ENCODE measurements at regions not wholly inside any gene's neighbourhood (a gene's known extent, or its start where the extent isn't known, plus 50 kb on each side); places are given as distances from the start of the nearest gene placed in this dataset.
"Not testable (repeated sequence)": the region's sequence is repeated elsewhere in the genome, so short reads cannot be mapped to it uniquely, and the experiment has no call there.

DNA sequence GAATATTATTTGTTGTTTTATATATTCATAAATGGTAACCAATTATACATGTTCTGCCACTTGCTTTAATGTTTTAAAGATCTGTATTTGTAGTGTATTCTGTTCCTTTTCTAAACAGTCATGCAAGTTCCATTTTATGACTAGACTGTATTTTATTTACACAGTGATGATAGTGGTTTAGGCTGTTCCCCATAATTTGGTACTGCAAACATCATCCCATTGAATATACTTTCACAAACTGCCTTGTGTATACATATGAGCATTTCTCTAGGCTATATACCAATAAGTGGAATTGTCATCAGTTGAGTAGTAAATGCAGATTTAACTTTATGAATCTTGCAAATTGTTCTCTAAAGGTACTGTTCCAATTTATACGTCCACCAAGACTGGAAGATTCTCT is 738.0 kb downstream of the EPHA7 start:
- H3K4me3 ChIP-seq, result no peak overlapping the region
- DNase-seq, result no peak
- no peaks in the 10 kb centered on the region for H3K36me3 ChIP-seq
- H3K27ac ChIP-seq, result no peak overlapping the region
- no peaks in the 10 kb centered on the region for H3K4me1 ChIP-seq
- no peaks in the 10 kb centered on the region for H3K9me3 ChIP-seq (replicated peaks)
- no peaks in the 10 kb centered on the region for H3K27me3 ChIP-seq

DNA sequence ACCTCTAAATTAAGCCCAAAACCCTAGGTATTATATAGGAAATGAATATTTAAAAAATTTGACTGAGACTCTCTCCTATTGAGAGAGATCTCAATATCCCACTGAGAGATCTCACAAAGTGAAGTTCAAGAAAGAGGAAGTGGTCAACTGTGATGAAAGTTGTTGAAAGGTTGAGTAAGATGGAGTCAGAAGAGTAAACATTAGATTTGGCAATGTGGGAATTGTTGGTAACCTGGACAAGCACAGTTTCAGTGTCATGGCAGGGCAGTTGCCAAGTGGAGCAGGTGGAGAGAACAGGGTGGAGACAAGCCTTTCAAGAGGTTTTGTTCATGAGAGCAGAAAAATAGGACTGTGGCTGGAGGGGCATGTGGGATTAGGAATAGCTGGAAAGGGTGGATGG is 747.9 kb downstream of the EPHA7 start:
- H3K27me3 ChIP-seq; H3K4me1 ChIP-seq; DNase-seq; H3K4me3 ChIP-seq; H3K36me3 ChIP-seq; H3K9me3 ChIP-seq (replicated peaks); H3K27ac ChIP-seq: not testable (repeated sequence)

DNA sequence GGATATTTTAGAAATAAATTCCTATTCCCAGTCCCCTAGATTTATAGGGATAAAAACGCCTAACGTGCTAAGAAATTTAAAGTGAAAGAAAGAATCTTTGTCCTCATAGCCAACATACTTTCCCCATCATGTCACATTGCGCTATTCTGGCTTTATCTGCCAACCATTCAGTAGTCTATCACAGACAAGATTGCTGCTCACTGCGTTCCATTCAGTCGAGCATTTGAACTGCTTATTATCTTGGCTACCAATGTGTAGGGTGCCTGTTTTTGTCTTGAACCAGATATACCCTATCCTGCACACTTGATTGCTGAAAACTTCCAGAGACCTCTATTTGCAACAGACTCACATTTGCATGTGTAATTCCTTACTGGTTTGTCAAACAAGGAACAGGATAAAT is 751.5 kb downstream of the EPHA7 start:
- no peak for DNase-seq
- H3K9me3 ChIP-seq (replicated peaks), result no peaks in the 10 kb centered on the region; the same call in 1 of the 2 replicates
- H3K4me1 ChIP-seq, result no peaks in the 10 kb centered on the region
- H3K36me3 ChIP-seq, result no peaks in the 10 kb centered on the region
- H3K27ac ChIP-seq, result no peak overlapping the region
- no peaks in the 10 kb centered on the region for H3K27me3 ChIP-seq
- H3K4me3 ChIP-seq, result no peak overlapping the region

DNA sequence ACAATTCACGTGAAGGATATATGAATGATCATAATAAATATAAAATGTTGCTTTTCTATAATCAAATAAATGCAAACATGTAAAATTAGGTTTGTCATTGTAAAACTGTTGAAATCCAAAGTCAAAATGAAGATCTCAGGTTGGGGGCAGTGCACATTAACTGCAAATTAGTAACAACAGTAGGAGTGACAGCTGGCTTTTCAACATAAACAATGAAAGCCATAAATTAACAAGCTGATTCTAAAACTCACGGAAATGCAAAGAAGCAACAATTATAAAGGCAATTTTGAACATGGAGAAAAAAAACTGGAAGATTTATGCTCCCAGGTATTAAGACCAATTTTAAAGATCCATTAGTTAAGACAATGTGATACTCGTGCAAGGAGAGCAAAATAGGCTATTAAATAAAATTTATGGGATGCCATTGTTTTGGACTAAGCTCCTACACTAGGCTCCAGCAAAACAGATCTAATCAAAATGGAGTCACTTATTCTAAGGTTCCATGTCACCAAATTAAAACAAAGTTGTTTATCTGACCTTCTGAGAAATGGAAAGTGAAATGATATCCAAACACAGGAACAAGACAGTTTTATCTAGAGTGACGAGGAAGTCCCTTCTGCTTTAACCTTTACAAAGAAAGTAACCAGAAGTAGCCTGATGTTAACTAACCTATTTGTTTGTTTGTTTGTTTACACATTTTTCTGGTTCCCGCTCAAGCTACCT is 770.8 kb downstream of the EPHA7 start:
- H3K4me1 ChIP-seq, result no peaks in the 10 kb centered on the region
- DNase-seq, result no peak
- no peak overlapping the region for H3K4me3 ChIP-seq
- H3K27me3 ChIP-seq, result no peaks in the 10 kb centered on the region
- H3K27ac ChIP-seq, result no peak overlapping the region
- H3K36me3 ChIP-seq, result no peaks in the 10 kb centered on the region
- H3K9me3 ChIP-seq (replicated peaks), result no peaks in the 10 kb centered on the region

DNA sequence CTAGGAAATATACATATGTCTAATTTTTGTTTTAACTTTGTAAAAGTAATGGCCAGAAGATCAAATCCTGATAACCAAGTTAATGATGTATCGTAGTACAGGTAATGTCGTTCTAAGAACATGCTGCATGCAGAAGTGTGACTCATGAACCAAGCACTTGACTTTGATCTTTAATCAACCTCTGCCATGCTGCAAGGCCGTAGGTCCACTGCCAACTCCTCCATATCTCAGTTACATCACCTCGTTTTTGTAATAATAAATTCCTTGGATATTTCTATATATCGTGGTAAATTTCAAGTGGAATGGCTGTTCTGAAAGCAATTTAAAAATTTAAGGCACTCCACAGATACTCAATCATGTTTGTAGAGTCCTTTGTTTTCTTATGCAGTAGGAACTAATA is 771.7 kb downstream of the EPHA7 start:
- no peaks in the 10 kb centered on the region for H3K27me3 ChIP-seq
- no peak for DNase-seq

DNA sequence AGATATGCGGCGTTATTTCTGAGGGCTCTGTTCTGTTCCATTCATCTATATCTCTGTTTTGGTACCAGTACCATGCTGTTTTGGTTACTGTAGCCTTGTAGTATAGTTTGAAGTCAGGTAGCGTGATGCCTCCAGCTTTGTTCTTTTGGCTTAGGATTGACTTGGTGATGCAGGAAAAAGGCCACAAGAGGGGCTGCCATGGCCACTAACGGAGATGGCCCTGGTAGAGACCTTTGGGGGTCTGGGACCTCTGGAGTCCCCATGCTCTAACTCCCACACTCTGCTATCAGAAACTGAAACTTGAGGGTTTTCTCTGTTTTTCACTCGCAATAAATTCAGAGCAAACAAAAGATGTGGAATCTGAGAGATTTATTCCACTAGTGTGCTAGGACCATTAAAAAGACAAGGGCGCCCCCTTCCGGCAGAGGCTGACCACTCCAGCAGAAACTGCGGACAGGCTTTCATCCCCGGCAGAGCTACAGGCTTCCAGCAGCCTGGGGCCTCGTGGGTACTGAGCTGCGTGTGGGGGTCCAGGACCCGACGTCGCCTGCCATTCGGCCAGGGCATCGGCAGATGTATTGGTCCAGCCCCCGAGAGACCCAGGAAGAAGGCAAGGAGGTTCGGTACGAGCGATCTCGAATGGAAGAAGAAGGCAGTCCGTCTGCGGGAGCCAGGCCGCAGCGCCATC is 775.1 kb downstream of the EPHA7 start:
- H3K27me3 ChIP-seq; H3K9me3 ChIP-seq (replicated peaks); H3K27ac ChIP-seq; H3K4me1 ChIP-seq; H3K36me3 ChIP-seq; H3K4me3 ChIP-seq: not testable (repeated sequence)
- DNase-seq, result peak; percentile 33 to 45

More for the DNA sequence above, 771.7 kb downstream of the EPHA7 start:
- Histone ChIP-seq H3K4me3 (no peak overlapping the region), H3K36me3 (no peaks in the 10 kb centered on the region), H3K4me1 (no peaks in the 10 kb centered on the region), H3K27ac (no peak overlapping the region), H3K9me3 (replicated peaks) (no peaks in the 10 kb centered on the region)

DNA sequence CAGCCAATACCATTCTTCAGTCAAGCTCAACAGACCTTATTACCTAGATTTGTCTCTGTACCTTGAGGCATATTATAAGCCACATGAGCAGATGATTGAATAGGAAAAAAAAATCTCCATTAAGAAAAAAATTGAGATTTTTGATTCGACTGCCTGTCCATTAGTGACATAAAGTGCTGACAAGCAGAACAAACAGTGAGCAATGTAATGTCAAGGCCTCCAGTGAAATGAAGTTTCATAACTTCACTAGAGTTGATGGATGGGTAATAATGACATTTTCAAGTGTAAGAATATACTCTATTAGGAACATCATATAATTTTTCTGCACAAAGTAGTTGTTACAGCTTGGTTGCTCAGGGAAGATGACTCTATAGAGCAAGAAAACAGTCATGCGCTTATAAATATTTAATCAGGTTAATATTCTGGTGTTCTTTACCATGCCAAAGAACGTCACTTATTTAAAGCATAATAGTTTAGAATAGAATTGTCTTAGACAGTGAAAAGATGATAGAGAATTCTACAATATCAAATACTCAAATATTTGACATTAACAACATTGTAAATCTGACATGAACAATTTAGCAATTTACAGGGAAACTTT is 783.7 kb downstream of the EPHA7 start:
- Histone ChIP-seq H3K9me3 (replicated peaks) (no peaks in the 10 kb centered on the region), H3K36me3 (no peaks in the 10 kb centered on the region), H3K27ac (no peak overlapping the region), H3K4me3 (no peak overlapping the region), H3K4me1 (no peaks in the 10 kb centered on the region), H3K27me3 (no peaks in the 10 kb centered on the region)
- DNase-seq, result no peak

DNA sequence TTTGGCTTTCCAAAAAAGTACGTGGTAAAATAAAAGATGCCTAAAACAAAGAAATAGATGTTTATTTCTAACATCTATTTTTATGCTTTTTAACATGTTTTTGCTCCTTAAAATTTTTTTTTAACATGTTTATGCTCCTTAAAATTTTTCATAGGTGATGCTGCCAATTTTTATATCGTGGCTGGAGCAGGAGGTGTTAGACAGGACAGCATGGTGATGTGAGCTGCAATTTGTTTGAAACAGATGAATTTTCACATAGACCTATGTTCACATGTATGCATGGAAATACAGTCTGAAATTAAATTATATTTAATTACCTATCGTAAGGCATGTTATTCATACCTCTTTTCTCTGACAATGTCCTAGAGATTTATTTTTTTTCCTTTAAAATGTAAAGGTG is 784.8 kb downstream of the EPHA7 start:
- Histone ChIP-seq H3K36me3 (no peaks in the 10 kb centered on the region), H3K27ac (no peak overlapping the region), H3K9me3 (replicated peaks) (no peaks in the 10 kb centered on the region), H3K4me3 (no peak overlapping the region), H3K4me1 (no peaks in the 10 kb centered on the region), H3K27me3 (no peaks in the 10 kb centered on the region)
- DNase-seq, result no peak

DNA sequence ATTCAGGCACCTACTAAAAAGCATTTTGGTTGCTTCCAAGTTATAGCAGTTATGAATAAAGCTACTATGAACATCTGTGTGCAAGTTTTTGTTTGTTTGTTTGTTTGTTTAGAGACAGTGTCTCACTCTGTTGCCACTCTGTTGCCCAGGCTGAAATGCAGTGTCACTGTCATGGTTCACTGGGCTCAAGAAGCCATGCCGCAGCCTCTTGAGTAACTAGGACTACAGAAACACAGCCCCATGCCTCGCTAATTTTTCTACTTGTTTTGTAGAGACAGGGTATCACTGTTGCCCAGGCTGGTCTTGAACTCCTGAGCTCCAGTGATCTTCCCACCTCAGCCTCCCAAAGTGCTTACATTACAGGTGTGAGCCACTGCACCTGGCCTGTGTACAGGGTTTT is 795.9 kb downstream of the EPHA7 start:
- no peak overlapping the region for H3K4me3 ChIP-seq
- H3K9me3 ChIP-seq (replicated peaks), result peaks cover 6% of the 10 kb centered on the region; the same call in 1 of the 2 replicates
- no peaks in the 10 kb centered on the region for H3K4me1 ChIP-seq
- no peaks in the 10 kb centered on the region for H3K27me3 ChIP-seq
- H3K36me3 ChIP-seq, result no peaks in the 10 kb centered on the region
- H3K27ac ChIP-seq, result no peak overlapping the region
- DNase-seq, result no peak

DNA sequence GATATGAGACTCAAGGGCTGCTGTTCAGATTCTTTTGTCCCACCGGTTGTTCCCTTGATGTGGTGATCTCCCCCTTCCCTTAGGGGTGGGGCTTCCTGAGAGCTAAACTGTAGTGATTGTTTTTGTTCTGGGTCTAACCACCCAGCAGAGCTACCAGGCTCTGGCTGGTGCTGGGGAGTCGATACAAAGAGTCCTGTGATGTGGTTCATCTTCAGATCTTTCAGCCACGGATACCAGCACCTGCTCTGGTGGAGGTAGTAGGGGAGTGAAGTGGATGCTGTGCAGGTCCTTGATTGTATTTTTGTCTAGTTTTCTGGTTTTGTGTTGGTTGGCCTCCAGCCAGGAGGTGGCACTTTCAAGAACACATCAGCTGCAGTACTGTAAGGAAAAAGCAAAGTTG is 801.6 kb downstream of the EPHA7 start:
- Histone ChIP-seq H3K4me1 (no peaks in the 10 kb centered on the region), H3K9me3 (replicated peaks) (0 out of 2 replicates have a peak, but pooled peaks cover 2% of the 10 kb centered on the region), H3K27me3 (no peaks in the 10 kb centered on the region), H3K36me3 (no peaks in the 10 kb centered on the region), H3K4me3 (no peak overlapping the region), H3K27ac (no peak overlapping the region)
- DNase-seq, result no peak

DNA sequence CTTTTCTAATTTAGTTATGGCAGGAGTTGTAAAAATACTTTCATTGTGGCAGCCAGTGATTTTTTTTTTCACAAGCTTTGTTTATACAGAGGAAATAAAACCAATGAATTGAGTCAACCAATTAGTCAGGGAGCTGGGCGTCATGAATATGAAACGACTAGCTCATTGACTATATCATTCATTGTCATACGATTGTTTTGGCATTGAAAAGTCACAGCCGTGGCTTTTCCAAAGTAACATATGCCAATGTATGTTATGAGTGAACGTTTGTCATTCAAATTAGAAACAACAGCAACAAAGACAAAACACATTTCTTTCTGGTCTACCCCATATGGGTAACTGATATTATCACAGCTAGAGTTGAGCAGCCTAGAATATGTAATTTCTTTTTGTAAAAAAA is 810.6 kb downstream of the EPHA7 start:
- H3K4me1 ChIP-seq, result no peaks in the 10 kb centered on the region
- H3K4me3 ChIP-seq, result no peak overlapping the region
- no peak overlapping the region for H3K27ac ChIP-seq
- peak in 1 of 2 experiments; percentile 7 for DNase-seq
- H3K9me3 ChIP-seq (replicated peaks), result no peaks in the 10 kb centered on the region
- H3K36me3 ChIP-seq, result no peaks in the 10 kb centered on the region
- no peaks in the 10 kb centered on the region for H3K27me3 ChIP-seq

DNA sequence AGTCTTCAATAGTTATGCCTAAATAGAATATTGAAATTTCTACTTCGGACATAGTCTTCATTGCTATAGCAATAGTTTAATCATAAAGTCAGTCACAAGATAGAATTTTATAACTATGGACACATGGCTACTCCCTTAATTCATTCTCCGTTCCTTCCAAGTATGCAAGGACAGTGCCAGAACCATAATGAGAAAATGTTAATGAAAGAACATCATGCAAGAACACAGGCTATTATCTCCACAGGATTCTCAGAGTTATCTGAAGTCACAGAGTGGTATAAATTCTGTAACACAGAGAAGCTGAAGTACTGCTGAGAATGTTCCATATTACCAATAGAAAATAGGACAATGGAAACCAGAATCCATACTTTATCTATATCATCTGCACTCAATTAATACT is 826.2 kb downstream of the EPHA7 start:
- Histone ChIP-seq H3K27ac (no peak overlapping the region), H3K4me3 (no peak overlapping the region), H3K9me3 (replicated peaks) (no peaks in the 10 kb centered on the region), H3K36me3 (no peaks in the 10 kb centered on the region), H3K4me1 (no peaks in the 10 kb centered on the region), H3K27me3 (no peaks in the 10 kb centered on the region)
- DNase-seq, result no peak

DNA sequence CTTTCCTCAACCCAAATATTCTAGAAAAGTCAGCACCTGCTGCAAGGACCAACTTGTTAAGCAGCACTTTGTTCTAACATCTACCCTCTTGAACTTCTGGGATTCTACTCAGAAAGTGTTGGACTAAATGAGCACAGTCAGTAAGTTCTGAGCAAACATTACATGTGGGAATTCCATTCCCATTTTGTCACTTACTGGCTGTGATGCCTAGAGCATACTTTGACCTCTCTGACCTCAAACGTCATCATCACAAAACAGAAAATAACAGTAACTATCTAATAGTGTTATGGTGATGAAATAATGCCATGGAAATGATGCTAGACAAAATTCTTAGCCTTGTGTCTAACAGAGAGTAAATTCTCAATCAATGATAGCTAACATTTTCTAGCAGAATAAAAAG is 829.4 kb downstream of the EPHA7 start:
- Histone ChIP-seq H3K4me3 (no peak overlapping the region), H3K4me1 (no peaks in the 10 kb centered on the region), H3K36me3 (no peaks in the 10 kb centered on the region), H3K9me3 (replicated peaks) (no peaks in the 10 kb centered on the region), H3K27ac (no peak overlapping the region), H3K27me3 (no peaks in the 10 kb centered on the region)
- no peak for DNase-seq

DNA sequence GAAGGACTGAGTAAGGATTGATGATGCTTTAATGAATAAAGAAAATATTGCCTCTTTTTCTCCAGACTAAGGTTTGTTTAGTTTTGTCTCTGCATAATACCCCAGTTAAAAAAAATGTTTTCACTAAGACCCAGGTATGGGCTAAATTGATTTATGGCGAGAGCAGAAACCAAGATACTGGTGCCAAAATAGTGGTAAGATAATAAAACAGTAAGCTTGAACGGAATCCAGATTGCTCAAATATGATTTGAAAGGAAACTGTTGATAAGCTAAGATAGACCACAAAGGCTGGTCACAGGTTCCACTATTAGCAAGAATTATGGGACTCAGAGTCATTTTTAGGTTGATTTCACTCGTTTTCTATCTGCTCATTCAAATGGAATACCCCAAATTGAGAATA is 831.2 kb downstream of the EPHA7 start:
- H3K4me3 ChIP-seq, result no peak overlapping the region
- H3K27ac ChIP-seq, result no peak overlapping the region
- no peak for DNase-seq
- H3K27me3 ChIP-seq, result no peaks in the 10 kb centered on the region
- 0 out of 2 replicates have a peak, but pooled peaks cover 2% of the 10 kb centered on the region for H3K4me1 ChIP-seq
- no peaks in the 10 kb centered on the region for H3K9me3 ChIP-seq (replicated peaks)
- H3K36me3 ChIP-seq, result no peaks in the 10 kb centered on the region

DNA sequence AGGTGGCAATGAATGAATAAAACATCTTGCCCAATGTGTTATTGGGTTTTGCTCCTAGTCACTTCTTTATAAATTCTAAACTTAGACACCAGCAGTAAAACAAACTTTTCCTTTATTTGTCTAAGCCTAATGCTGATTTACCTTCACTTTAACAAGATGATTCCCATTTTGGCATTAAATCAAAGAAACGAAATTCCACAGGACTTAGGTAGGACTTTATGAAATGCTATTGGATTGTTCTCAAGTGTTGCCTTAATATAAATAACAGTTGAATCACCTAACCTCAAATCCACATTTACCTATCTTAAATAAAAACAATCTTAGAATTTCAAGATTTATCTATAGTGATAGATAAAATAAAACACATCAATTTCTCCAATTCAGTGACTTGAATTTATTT is 831.8 kb downstream of the EPHA7 start:
- Histone ChIP-seq H3K27ac (no peak overlapping the region), H3K36me3 (no peaks in the 10 kb centered on the region), H3K4me3 (no peak overlapping the region), H3K9me3 (replicated peaks) (no peaks in the 10 kb centered on the region), H3K4me1 (0 out of 2 replicates have a peak, but pooled peaks cover 2% of the 10 kb centered on the region), H3K27me3 (no peaks in the 10 kb centered on the region)
- no peak for DNase-seq
